ENCODE measurements at regions not wholly inside any gene's neighbourhood (a gene's known extent, or its start where the extent isn't known, plus 50 kb on each side); places are given as distances from the start of the nearest gene placed in this dataset.

GRCh38 chr11:111176603-111177002 lies 68.9 kb upstream of the POU2AF2 start:
- no peaks in the 10 kb centered on the region for H3K9me3 Mint-ChIP-seq (ENCODE audit: low read depth, unreplicated experiment)
- CTCF ChIA-PET, result no interaction called here
- H3K4me1 Mint-ChIP-seq (ENCODE audit: low read depth, unreplicated experiment), result no peaks in the 10 kb centered on the region
- DNase-seq, result no peak
- no peaks in the 10 kb centered on the region for H3K36me3 Mint-ChIP-seq (ENCODE audit: insufficient read depth, unreplicated experiment)
- no peak for TF ChIP-seq CTCF (IDR thresholded peaks at IDR 0.05; ENCODE audit: unreplicated experiment)
- H3K27ac Mint-ChIP-seq (ENCODE audit: unreplicated experiment), result no peak overlapping the region
- no TSS peak for BruUV-seq (replicated peaks)
- no peak overlapping the region for H3K4me3 Mint-ChIP-seq (ENCODE audit: low read depth, unreplicated experiment)
- H3K27me3 Mint-ChIP-seq (ENCODE audit: unreplicated experiment), result peaks cover 10% of the 10 kb centered on the region
- intact Hi-C loops (cut with micrococcal nuclease; ENCODE audit: unreplicated experiment), result no loop called here

DNA sequence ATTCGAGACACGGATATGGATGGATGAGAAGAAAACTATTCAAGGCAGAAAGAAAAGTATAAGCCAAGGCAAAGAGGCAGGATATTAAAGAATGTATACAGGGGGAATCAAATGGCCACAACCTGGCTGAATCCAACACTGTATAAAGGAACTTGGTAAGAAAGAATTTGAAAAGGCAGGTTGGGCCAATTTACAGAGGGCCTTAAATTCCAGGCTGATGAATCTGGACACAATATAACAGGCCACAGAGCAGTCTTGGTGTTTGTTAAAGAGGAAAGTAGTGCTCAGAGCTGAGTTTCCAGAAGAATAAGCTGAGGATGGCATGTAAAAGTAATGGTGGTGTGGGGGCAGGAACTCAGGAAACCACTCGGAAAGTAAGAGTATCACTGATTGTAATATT lies 72.3 kb upstream of the POU2AF2 start:
- intact Hi-C loops (cut with micrococcal nuclease; ENCODE audit: unreplicated experiment), result no loop called here
- no TSS peak for BruUV-seq (replicated peaks)
- no peak for DNase-seq
- Mint-ChIP-seq H3K27me3 (ENCODE audit: unreplicated experiment) (peaks cover 6% of the 10 kb centered on the region), H3K4me3 (ENCODE audit: low read depth, unreplicated experiment) (no peak overlapping the region), H3K27ac (ENCODE audit: unreplicated experiment) (no peak overlapping the region), H3K36me3 (ENCODE audit: insufficient read depth, unreplicated experiment) (no peaks in the 10 kb centered on the region), H3K4me1 (ENCODE audit: low read depth, unreplicated experiment) (no peaks in the 10 kb centered on the region), H3K9me3 (ENCODE audit: low read depth, unreplicated experiment) (no peaks in the 10 kb centered on the region)
- no peak for TF ChIP-seq CTCF (IDR thresholded peaks at IDR 0.05; ENCODE audit: unreplicated experiment)
- CTCF ChIA-PET, result no interaction called here

DNA sequence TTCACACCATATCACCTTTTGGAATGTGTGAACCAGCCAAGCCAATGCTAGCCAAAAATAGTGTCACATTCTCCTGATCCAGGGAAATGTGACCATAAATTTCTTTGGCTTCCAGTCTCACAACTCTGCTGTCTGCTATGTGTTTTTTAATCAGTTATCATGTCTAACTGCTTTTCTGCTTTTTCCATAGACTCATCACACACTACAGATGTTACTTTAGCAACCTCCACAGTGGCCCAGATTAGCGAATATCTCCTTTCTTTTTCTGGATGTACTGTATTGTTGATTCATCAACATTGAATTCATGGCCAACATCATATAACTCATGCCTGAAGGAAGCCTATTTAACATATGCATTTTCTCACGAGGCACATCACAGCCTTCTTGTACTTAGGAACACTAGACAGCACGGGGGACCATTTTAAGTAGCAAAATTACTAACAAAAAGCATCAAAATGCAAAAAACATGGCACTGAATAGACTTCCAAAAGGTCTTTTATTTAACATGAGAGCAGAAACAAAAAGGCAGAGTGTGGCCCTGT lies 73.1 kb upstream of the POU2AF2 start:
- H3K27ac Mint-ChIP-seq (ENCODE audit: unreplicated experiment), result no peak overlapping the region
- intact Hi-C loops (cut with micrococcal nuclease; ENCODE audit: unreplicated experiment), result no loop called here
- no peaks in the 10 kb centered on the region for H3K4me1 Mint-ChIP-seq (ENCODE audit: low read depth, unreplicated experiment)
- no peaks in the 10 kb centered on the region for H3K36me3 Mint-ChIP-seq (ENCODE audit: insufficient read depth, unreplicated experiment)
- H3K9me3 Mint-ChIP-seq (ENCODE audit: low read depth, unreplicated experiment), result no peaks in the 10 kb centered on the region
- no peak overlapping the region for H3K4me3 Mint-ChIP-seq (ENCODE audit: low read depth, unreplicated experiment)
- TF ChIP-seq CTCF (IDR thresholded peaks at IDR 0.05; ENCODE audit: unreplicated experiment), result no peak
- H3K27me3 Mint-ChIP-seq (ENCODE audit: unreplicated experiment), result no peaks in the 10 kb centered on the region
- CTCF ChIA-PET, result no interaction called here
- BruUV-seq (replicated peaks), result no TSS peak
- DNase-seq, result no peak

DNA sequence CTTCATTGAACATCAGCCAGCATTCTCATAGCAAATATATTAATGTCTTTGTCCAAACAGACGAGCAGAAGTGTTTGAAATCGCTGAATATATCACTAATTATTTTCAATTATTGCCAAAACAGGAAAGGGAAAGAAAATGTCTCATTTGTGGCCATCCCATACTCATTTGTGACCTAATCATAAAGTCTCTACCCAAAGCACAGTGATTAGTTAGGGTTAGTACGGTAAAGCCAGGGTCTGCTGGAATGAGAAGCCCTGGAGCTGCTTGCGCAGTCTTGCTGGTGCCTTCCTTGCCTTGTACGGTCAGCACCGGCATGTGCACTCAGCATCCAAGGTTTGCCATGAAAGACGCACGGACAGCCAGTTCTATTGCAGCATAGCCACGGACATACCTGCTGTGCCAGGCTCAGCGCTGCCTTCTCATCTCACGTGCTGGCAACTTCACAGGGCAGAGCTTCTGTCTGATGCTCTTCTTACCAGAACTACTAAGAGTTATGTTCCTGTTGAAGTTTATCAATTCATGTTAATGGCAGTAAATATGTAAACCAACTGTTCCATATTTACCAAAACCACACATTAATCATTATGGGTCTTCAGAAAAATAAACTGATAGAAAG lies 74.7 kb upstream of the POU2AF2 start:
- intact Hi-C loops (cut with micrococcal nuclease; ENCODE audit: unreplicated experiment), result no loop called here
- H3K4me3 Mint-ChIP-seq (ENCODE audit: low read depth, unreplicated experiment), result no peak overlapping the region
- H3K36me3 Mint-ChIP-seq (ENCODE audit: insufficient read depth, unreplicated experiment), result no peaks in the 10 kb centered on the region
- no peak for TF ChIP-seq CTCF (IDR thresholded peaks at IDR 0.05; ENCODE audit: unreplicated experiment)
- CTCF ChIA-PET, result no interaction called here
- no peak overlapping the region for H3K27ac Mint-ChIP-seq (ENCODE audit: unreplicated experiment)
- H3K9me3 Mint-ChIP-seq (ENCODE audit: low read depth, unreplicated experiment), result no peaks in the 10 kb centered on the region
- no TSS peak for BruUV-seq (replicated peaks)
- no peak for DNase-seq
- H3K4me1 Mint-ChIP-seq (ENCODE audit: low read depth, unreplicated experiment), result no peaks in the 10 kb centered on the region
- no peaks in the 10 kb centered on the region for H3K27me3 Mint-ChIP-seq (ENCODE audit: unreplicated experiment)

All from Calu3 (cell line).